Mammary epithelial cell (primary cell): ENCODE measurements at regions not wholly inside any gene's neighbourhood (a gene's known extent, or its start where the extent isn't known, plus 50 kb on each side); places are given as distances from the start of the nearest gene placed in this dataset.

Source experiments
- EZH2 ChIP-seq: IDR thresholded peaks from 2 replicates; pipeline ENCODE4 v1.6.1; 2012; ENCODE audit warnings: low read length, inconsistent platforms, borderline replicate concordance
- TF ChIP-seq, protein P1 (sequence below), 2 donors: IDR thresholded peaks in 1 of 2; conservative IDR thresholded peaks in 1 of 2; 2 replicates each; pipeline ENCODE4 v1.5.1; 2011 to 2012; ENCODE audit warnings: inconsistent platforms in 2 of 2, low read length in 2 of 2, mild to moderate bottlenecking in 2 of 2, control low read depth in 1 of 2, low read depth in 1 of 2; ENCODE audit not compliant: insufficient read depth in 1 of 2; ENCODE audit errors: extremely low read depth in 1 of 2

DNA sequence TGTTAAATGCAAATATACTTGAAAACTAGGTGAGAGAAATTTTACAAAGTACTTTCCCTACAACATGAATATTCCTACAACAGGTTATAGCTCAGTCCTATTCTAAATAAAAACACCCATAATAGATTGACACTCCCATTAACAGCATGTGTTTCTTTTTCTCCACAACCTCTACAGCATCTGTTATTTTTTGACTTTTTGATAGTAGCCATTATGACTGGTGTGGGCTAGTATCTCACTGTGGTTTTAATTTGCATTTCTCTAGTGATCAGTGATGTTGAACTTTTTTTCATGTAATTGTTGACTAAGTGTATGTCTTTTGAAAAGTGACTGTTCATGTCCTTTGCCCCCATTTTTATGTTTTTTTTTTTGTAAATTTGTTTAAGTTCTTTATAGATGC is 1506.1 kb upstream of the CDH9 start:
- TF ChIP-seq, protein P1, sequence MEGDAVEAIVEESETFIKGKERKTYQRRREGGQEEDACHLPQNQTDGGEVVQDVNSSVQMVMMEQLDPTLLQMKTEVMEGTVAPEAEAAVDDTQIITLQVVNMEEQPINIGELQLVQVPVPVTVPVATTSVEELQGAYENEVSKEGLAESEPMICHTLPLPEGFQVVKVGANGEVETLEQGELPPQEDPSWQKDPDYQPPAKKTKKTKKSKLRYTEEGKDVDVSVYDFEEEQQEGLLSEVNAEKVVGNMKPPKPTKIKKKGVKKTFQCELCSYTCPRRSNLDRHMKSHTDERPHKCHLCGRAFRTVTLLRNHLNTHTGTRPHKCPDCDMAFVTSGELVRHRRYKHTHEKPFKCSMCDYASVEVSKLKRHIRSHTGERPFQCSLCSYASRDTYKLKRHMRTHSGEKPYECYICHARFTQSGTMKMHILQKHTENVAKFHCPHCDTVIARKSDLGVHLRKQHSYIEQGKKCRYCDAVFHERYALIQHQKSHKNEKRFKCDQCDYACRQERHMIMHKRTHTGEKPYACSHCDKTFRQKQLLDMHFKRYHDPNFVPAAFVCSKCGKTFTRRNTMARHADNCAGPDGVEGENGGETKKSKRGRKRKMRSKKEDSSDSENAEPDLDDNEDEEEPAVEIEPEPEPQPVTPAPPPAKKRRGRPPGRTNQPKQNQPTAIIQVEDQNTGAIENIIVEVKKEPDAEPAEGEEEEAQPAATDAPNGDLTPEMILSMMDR (conservative IDR thresholded peaks at IDR 0.05 in 1 of 2, IDR thresholded peaks at IDR 0.05 in 1 of 2; ENCODE audit: extremely low read depth in 1 of 2, insufficient read depth in 1 of 2, low read depth in 1 of 2, low read length in 2 of 2) = no peak
- no peak for TF ChIP-seq EZH2
